Epithelial cell of proximal tubule (primary cell): ENCODE measurements at regions not wholly inside any gene's neighbourhood (a gene's known extent, or its start where the extent isn't known, plus 50 kb on each side); places are given as distances from the start of the nearest gene placed in this dataset.

Experiments used
- DNase-seq: peaks from one replicate; pipeline ENCODE4 v3.0.0-alpha.2; 2011; ENCODE audit warnings: low read depth
- H3K4me3 ChIP-seq: 2 replicates; pipeline ENCODE4 v1.5.1; 2011; ENCODE audit warnings: low read depth, mild to moderate bottlenecking, low read length
- CTCF ChIP-seq: conservative IDR thresholded peaks from 2 replicates; pipeline ENCODE4 v1.5.1; 2012; ENCODE audit warnings: low read depth, mild to moderate bottlenecking, low read length

- DNase-seq, result no peak
- H3K4me3 ChIP-seq, result no peak overlapping the region
- TF ChIP-seq CTCF, result no peak
Observed at GRCh38 chr9:121563425-121563824, 63.8 kb upstream of the GGTA1 start.

GRCh38 chr9:121563881-121564460 is 64.3 kb upstream of the GGTA1 start:
- TF ChIP-seq CTCF, result no peak
- no peak for DNase-seq
- no peak overlapping the region for H3K4me3 ChIP-seq

GRCh38 chr9:121564504-121565260 is 65.0 kb upstream of the GGTA1 start:
- TF ChIP-seq CTCF, result no peak
- no peak for DNase-seq

GRCh38 chr9:121566481-121567465 is 67.1 kb upstream of the GGTA1 start:
- no peak for TF ChIP-seq CTCF
- no peak for DNase-seq
- no peak overlapping the region for H3K4me3 ChIP-seq

More at GRCh38 chr9:121564504-121565260, 65.0 kb upstream of the GGTA1 start:
- H3K4me3 ChIP-seq, result no peak overlapping the region

GRCh38 chr9:121567500-121568342 is 68.1 kb upstream of the GGTA1 start:
- TF ChIP-seq CTCF, result no peak
- no peak overlapping the region for H3K4me3 ChIP-seq
- no peak for DNase-seq
